ENCODE measurements at regions not wholly inside any gene's neighbourhood (a gene's known extent, or its start where the extent isn't known, plus 50 kb on each side); places are given as distances from the start of the nearest gene placed in this dataset.
"Not testable (repeated sequence)": the region's sequence is repeated elsewhere in the genome, so short reads cannot be mapped to it uniquely, and the experiment has no call there.

DNA sequence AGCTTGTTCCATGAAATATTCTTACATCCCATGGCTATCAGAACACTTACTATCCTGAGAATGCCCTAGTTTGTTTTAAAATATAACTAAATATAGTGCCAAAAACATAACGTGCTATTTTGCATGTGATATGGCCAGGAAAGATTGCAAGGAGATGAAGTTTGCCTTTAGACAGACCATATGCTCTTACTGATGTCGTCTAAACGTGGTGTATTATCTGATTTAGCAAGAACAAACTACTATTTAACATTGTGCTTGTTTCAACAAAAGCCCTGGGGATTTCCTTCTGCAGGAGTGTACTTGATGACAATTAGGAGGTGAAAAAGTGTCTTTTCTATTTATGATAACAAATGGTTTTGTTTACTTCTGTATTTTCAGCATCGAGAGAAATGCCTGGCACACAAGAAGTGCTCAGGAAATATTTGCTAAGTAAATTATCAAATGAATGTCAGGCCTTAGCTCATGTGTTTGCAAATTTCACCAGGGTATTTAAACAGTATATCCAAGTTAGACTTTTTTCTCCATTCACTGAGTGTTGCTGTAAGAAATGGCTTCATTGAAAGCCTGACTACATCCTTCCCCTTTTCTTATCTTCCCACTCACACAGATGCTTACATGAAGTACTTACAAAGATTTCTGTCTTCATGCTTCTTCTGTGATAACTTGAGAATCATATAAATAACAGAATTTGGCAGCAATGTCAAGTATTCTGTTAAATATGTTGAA is 1033.6 kb downstream of the CDH8 start:
- DNase-seq (ENCODE audit: low read depth in 2 of 2): no peak

DNA sequence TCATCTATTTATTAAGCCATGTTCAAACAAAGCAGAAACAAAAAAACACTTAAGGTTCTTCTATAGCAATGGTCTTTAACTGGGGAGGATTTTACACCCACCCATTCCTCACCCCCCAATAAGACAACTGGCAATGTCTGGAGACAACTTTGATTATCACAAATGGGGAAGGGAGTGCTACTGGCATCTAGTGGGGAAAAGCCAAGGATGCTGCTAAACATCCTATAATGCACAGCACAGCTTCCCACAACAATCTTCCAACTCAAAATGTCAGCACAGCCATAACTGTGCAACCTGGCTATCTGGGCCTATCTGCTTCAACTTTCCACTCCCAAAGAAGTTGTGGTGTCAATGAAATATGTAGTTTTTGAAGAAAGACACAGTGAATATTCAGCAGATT is 1044.4 kb downstream of the CDH8 start:
- no peak for DNase-seq (ENCODE audit: low read depth in 2 of 2)

DNA sequence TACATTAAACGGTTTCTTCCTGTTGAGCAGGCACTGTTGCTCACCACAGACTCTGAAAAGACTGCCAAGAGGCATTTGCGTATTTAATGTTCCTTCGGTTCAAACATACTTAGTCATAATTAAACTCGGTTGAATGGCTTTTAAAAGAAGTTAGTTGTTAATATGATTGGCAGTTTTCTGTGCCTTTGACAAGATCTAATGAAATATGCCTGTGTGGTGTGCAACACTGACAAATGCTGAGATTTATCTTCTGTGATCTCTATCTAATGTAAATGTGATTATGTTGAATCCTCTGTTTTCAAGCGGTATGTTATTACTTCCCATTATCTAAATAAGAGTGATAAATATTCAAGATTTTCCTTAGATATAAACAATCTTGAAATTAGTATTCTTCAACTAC is 1046.6 kb downstream of the CDH8 start:
- no peak for DNase-seq (ENCODE audit: low read depth in 2 of 2)

DNA sequence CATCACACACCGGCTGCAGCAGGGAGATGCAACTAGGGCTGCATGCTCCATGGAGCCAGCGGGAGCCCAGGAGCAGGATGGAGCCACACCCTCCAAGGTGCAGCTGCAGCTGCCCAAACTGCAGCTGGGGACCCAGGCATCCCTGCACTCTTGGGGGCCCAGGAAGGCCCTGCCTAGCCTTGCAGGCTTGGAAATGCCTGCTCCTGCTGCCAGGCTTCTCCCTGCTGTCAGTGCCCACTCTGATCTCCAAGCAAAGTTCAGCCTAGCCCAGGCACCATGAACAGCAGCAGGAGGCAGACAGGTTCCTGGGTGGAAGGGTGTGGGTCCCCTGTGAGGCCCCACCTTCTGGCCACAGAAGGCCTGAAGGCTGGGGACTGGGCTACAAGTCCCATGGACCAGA is 1057.1 kb downstream of the CDH8 start:
- DNase-seq (ENCODE audit: low read depth in 2 of 2): no peak

DNA sequence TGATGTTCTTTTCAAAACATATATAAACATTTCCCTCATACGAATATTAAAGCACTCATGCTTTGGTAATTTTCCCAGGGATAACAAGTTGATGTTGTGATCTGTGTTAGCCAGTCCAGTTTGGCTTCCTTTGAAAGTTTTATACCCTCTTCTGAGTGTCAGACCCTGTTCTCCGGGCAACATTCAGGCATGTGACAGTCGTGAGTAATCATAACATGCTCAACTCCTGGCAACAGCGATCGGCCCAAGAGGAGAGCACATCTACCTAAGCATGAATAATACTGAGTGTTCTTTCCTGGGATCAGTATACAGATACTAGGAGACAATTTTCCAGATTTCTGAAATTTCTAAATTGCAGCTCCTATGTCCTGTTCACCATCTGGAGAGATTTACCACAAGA is 1086.4 kb downstream of the CDH8 start:
- DNase-seq (ENCODE audit: low read depth in 2 of 2): no peak

DNA sequence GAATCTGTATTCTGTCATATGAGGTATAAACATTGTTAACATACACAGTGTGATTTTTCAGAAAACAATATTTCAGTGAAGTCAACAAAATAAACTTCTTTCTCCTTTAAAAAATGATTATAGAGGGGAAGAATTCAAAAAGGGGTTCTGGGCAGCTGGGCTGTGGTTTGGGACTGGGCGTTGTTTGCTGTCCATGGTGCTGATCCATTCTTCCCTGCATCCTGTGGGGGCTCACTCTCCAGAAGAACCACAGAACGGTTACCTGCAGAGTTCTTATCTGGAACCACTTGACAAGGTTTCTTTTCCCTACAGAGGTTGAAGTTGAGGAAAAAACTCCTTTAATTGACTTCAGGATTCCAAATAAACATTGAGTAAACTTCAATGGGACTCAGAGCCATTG is 1091.0 kb downstream of the CDH8 start:
- DNase-seq (ENCODE audit: low read depth in 2 of 2): no peak

DNA sequence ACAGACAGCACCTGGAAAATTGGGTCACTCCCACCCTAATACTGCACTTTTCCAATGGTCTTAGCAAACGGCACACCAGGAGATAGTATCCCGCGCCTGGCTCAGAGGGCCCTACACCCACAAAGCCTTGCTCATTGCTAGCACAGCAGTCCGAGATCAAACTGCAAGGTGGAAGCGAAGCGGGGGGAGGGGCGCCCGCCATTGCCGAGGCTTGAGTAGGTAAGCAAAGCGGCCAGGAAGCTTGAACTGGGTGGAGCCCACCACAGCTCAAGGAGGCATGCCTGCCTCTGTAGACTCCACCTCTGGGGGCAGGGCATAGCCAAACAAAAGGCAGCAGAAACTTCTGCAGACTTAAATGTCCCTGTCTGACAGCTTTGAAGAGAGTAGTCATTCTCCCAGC is 1100.0 kb downstream of the CDH8 start:
- not testable (repeated sequence) for DNase-seq (ENCODE audit: low read depth in 2 of 2)

DNA sequence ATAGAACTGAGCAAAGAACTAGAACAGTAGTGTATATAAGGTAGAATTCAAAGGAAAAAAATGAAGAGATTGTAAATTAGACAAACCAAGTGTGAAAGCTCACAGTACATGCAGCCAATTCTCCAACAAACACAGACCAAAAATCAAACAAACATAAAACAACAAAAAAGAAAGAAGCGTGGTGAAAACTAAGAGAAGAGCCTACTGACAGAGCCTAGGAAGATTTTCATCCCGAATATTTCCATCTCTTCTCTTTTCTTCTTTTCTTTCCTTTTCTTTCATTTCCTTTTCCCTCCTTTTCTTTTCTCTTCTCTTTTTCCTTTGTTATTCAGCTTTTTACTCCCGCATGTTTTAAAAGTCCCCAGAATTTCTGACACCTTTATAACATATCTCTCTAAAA is 1103.6 kb downstream of the CDH8 start:
- no peak for DNase-seq (ENCODE audit: low read depth in 2 of 2)

DNA sequence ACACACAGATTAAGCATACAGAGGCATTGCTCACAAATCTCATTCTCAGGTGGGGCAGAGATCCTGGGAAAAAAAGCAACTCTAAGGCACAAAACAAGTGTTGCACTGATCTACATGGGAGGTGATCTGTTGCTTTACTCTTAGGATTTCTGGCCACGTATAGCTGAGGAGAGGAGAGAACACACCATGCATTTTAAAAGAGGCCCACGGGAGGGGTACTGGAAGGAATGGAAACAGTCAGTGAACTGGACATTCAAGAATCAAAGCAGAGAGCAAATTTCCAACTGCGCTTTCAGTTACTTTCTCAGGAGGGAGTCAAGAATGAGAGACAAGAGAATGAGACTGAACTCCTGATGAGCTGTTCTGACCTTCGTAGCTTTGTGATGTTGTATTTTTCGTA is 1105.9 kb downstream of the CDH8 start:
- no peak for DNase-seq (ENCODE audit: low read depth in 2 of 2)

DNA sequence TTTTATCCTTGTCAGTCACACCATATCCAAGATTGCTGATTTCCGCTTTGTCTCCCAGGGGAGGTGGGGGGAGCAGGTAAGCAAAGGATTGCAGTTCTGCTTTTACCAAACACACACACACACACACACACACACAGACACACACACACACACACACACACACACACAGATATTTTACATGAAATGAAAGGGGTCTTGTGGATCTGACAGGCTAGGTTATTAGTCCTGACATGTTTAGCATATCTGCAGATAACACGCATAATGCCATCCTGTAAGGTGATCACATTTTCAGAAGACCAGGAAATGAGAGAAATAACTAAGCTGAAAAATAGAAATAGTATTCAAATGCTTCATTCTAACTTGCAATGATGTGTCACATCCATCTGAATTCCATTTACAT is 1113.3 kb downstream of the CDH8 start:
- no peak for DNase-seq (ENCODE audit: low read depth in 2 of 2)

DNA sequence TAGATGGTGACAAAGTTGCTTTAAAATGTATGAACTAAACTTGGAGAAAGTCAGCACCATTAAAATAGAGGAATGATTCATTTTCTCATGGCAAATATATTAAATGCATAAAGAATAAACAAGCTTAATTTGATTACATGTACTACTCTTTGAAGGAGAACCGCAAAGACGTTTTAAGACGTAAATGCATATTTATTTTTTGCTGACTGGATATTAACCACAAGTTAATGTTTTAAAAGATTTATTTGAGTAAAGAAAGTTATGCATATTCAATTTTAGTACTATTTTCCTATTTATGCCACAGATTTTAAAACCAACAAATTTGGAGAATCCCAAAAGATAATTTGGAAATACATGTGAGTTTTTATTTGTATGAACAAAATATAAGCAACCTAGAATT is 1121.9 kb downstream of the CDH8 start:
- DNase-seq (ENCODE audit: low read depth in 2 of 2): no peak

DNA sequence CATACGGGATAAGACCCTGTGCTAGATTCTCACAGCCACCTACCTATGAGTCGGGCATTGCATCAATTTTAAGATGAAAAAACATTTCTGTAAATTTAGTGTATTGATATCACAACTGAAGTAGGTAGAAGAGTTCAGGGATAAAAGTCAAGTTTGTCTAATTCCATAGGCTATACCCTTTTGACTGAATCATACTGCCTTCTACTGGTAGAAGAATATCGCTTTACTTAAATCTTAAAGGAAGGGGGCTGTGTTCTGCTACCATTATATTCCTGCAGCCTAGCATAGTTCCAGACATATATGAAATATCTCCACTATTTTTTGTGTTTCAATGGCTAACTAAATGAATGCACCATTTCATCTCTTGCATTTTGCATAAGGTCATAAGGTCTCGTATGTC is 1128.6 kb downstream of the CDH8 start:
- DNase-seq (ENCODE audit: low read depth in 2 of 2): no peak

DNA sequence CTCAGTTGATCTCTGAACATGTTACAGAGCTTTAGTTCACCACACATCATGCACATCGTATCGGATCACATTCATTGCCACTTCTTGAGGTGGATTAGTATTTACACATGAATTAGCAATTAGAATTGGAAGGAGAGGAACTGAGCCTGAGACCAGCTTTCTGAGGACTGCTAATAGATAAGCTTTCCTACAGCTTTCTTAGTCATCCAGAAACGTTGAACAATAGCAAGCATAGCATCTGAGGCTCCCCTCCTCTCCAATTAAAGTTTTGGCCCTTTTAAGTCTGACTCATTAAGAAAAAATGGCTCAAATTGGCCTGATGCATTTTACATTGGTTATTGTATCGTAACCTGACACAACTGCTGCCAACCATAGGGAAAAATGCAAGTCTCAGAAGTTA is 1130.4 kb downstream of the CDH8 start:
- DNase-seq (ENCODE audit: low read depth in 2 of 2): no peak

DNA sequence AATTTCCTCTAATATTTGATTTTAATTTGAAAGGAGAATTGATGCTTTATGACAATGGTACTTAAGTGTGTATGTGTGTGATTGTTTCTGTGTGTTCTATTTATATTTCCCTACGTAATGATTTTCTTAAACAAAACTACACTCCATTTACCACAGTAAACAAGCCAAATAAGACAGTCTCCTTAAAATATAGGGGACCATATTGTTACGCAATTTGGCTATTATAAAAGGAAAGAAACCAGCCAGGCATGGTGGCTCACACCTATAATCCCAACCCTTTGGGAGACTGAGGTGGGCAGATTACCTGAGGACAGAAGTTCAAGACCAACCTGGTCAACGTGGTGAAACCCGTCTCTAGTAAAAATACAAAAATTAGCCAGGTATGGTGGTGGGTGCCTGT is 1134.1 kb downstream of the CDH8 start:
- no peak for DNase-seq (ENCODE audit: low read depth in 2 of 2)

DNA sequence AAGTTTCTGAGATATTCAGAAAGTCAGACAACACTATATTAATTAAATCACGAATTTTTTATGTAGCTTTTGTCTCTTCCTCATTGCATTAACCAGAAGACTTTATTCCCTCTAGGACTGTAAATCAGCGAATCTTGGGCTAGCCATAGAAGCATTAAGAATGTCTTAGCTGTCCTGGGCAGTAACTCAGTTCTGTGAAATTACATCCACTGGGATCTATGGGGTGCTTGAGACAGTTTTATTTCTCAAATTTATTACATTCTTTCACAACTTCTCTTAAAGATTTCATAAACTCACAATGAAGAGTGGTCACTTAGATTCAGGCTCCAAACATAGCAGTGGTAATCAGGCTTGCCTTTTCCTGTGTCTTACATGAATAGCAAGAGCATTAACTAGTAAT is 1153.4 kb downstream of the CDH8 start:
- no peak for DNase-seq (ENCODE audit: low read depth in 2 of 2)

DNA sequence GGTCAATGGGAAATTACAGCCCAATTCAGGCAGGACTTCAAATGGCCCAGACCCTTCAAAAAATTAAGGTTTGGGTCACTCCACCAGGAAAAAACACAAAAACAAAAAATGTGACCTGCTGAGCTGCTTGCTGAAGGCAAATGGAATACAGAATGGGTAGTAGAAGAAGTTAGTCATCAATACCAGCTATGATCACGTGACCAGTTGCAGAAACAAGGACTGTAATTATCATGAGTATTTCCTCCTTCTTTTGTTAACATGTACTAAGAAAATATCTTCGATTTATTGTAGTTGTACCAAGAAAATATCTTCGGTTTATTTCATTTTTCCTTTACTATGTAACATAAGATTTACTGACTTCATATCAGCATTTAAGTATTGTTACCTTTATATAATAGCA is 1183.6 kb downstream of the CDH8 start:
- DNase-seq (ENCODE audit: low read depth in 2 of 2): no peak

DNA sequence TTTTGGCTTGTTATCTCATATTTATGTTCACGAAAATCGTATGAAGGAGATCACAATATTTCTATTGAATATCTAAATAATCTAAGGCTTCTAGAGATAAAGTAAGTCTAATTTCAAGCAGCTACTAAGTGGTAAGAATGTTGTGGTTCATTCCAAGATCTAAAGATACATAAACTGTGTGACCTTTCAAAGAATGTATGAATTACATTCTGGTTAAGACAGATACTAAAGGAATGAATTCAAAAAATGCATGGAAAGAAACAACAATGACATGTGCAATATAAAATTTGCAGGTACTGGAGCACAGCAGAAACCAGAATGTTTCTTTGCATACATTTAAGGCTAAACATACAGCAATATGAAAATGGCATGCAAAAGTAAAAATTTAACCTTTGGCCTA is 1214.6 kb downstream of the CDH8 start:
- DNase-seq (ENCODE audit: low read depth in 2 of 2): no peak

DNA sequence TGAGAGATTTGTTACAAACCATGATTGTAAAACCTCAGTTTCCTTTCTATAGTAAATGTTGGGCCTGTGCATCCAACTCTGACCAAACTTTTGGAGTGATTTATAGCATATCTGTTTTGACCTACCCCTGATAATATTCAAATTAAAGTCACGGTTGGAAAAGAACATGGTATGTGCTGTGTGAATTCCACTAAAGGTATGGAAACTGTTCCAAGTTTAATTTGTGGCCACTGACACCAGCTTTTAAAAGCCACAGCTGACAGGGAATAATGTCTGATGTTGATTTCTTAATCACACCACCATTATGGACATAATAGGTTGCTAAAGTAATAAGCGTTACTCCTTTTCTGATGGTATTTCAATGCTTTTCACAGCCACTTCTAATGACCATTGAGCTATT is 1215.9 kb downstream of the CDH8 start:
- no peak for DNase-seq (ENCODE audit: low read depth in 2 of 2)

DNA sequence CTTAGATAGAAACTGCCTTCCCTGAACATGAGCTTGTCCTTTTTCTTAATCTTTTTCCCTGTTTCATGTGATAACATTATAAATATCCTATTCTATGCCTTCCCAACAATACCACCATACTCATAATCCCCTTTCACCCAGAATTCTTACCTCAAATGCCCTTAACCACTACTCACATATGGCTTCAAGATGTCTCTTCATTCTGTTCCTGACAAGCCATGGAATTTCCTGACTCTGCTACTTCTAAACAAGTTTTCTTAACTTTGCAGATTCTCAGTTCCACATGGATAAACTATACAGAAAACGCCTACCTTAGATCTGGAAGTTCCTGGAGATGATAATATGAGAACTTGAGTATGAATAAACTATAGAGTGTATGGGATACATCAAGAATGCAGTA is 1217.8 kb downstream of the CDH8 start:
- DNase-seq (ENCODE audit: low read depth in 2 of 2): no peak

DNA sequence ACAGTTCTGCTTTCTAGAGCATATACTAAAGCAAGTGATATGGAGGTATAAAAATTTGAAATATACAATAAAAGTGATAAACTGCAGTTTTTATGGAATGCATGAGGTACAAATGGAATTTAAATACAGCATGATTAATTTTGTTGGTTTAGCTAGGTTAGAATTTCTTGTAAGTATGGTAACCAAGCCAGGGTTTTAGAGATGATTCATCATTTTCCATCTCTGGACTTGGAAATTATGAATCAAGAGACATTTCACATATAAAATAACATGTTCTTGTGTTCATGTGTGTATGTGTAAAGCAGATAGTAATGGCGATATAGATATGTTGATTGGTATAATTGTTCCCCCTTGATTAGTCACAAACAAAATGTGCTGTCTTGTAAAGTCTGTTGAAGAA is 1219.8 kb downstream of the CDH8 start:
- DNase-seq (ENCODE audit: low read depth in 2 of 2): no peak

DNA sequence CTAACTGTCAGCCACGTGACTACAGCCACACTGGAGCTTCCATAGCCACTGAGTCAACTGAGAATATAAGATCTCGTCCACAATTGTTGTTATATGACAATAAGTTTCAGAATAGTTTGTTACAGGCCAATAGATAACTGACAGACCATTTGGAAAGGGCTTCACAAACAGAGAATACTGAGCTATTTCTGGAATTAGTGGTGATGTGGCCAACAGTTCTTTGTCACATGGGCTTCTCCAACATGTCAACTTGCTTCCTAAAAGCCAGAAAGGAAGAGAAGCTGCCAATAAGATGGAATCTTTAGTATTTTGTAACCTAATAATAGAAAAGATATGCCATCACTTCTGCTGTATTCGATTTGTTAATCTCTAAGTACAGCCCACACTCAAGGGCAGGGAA is 1220.4 kb downstream of the CDH8 start:
- no peak for DNase-seq (ENCODE audit: low read depth in 2 of 2)

DNA sequence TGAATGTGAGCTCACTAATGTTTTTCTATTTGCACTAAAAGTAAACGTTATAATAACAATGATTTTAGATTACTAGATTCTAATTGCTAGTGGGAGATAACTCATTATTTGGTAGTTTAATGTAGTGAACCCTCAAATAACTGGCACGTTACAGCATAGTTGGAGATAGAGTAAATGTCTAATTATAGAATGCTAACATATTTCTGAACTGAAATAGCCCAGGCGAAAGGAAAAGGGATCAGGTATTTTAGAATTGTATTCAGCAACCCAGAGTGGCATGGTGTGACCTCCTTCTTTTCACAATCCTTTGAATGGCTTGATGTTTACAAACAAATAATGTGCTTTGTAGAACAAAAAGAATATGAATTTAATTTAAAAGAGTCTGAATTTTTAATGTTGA is 1221.2 kb downstream of the CDH8 start:
- no peak for DNase-seq (ENCODE audit: low read depth in 2 of 2)

DNA sequence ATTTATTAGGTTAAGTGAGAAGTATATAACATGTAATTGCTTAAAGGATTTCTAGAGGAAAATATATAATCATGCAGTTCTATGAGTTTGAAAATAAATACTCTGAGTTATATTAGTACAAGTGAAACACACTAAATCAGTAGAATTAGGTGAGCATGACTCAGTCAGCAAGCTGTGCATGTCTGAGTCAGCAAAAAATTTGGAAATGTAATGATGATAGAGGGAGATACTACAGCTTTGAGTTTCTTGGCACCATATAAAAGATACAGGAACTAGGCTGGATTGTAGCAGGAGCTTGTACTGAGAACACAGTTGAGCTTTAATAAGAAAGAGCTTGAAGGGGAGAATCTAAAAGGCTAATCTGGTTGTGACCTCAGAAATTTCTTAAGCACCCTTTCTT is 1224.6 kb downstream of the CDH8 start:
- DNase-seq (ENCODE audit: low read depth in 2 of 2): no peak

DNA sequence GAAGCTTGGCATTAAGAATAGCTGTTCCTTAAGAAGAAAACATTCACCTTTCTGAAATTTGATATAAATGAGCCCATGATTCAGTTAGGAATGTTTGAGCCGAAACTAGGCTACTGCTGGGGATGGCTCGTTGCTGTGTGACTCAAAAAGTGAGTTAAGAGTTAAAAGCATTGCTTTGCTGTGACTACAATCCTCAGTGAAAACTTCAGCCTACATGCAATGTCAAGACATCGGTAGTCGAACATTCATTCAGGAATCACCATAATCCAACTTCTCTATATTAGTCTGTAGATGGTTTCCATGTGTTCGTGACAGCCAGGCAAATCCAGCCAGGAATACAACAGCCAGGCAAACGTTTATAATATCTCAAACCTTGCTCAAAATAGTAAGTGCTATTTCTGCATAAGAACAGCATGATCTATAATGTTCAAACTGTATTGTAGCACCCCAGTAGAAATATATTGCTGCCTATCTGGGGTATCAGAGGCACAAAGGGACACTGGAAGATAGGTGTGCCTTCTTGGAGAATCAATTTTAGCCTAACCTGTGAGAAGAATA is 1225.1 kb downstream of the CDH8 start:
- no peak for DNase-seq (ENCODE audit: low read depth in 2 of 2)

Data from stimulated activated CD4-positive, alpha-beta T cell treated with anti-CD3 and anti-CD28 coated beads, Interleukin-1b, Interleukin-23, amount 100 ng/mL, for 1 hour (primary cell).